Sigmoid colon (tissue), 3 donors: ENCODE measurements at regions not wholly inside any gene's neighbourhood (a gene's known extent, or its start where the extent isn't known, plus 50 kb on each side); places are given as distances from the start of the nearest gene placed in this dataset.

ENCODE experiments used
- CTCF ChIP-seq, 4 experiments: fragments of 450-650 bp in 3 of 4; fragments of 200-600 bp in 1 of 4; IDR thresholded peaks; one replicate each; pipeline ENCODE4 v1.5.1; 2016 to 2019; ENCODE audit warnings: antibody characterized with exemption in 4 of 4, mild to moderate bottlenecking in 3 of 4, moderate library complexity in 2 of 4
- POLR2A ChIP-seq, 2 donors: fragments of 450-650 bp; IDR thresholded peaks; one replicate each; pipeline ENCODE4 v1.6.1; 2016; ENCODE audit warnings: antibody characterized with exemption in 2 of 2, mild to moderate bottlenecking in 2 of 2, moderate library complexity in 2 of 2

GRCh38 chr7:38051311-38051710 is 126.7 kb upstream of the STARD3NL start:
- no peak for TF ChIP-seq CTCF (IDR thresholded peaks at IDR 0.05)
- TF ChIP-seq POLR2A (IDR thresholded peaks at IDR 0.05), result no peak
